ENCODE measurements at regions not wholly inside any gene's neighbourhood (a gene's known extent, or its start where the extent isn't known, plus 50 kb on each side); places are given as distances from the start of the nearest gene placed in this dataset.

DNA sequence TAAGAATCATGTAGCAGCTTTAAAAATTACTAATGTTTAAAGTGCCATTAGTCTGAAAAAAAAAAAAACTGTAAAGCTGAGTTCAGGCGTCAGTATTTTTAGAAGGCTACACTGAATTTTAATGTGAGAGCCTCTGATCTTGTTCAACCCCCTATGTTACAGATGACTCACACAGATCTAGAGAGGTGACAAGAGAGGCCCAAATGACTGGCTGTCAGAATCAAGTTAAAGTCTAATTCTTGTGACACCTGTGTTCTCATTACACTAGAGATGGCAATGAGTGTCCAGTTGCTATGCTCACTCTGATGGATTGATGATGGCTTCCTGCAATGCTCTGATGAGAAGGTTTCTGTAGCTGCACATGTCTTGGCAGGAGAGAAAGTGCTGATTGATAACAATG lies 203.5 kb upstream of the OBI1 start:
- Histone ChIP-seq H3K4me3 (no peak overlapping the region), H3K27me3 (no peaks in the 10 kb centered on the region), H3K27ac (no peak overlapping the region), H3K9me3 (replicated peaks in 1 of 3) (no peaks in the 10 kb centered on the region), H3K4me1 (replicated peaks in 1 of 2) (no peaks in the 10 kb centered on the region), H3K36me3 (replicated peaks in 1 of 2) (no peaks in the 10 kb centered on the region)
- intact Hi-C loops (cut with DNase I) = no loop called here
- WGBS, 4 donors = 72 to 85% (median 79%) methylated on average over 1 of the region's 1 CpG
- TF ChIP-seq CTCF (IDR thresholded peaks at IDR 0.05) (no peak), POLR2A (IDR thresholded peaks at IDR 0.05) (no peak)
- DNase-seq = no peak

- no peak for DNase-seq
- H3K27ac ChIP-seq = no peak overlapping the region
- H3K27me3 ChIP-seq = no peaks in the 10 kb centered on the region
- intact Hi-C loops (cut with DNase I) = no loop called here
- H3K36me3 ChIP-seq (replicated peaks in 1 of 2) = no peaks in the 10 kb centered on the region
- TF ChIP-seq CTCF (IDR thresholded peaks at IDR 0.05) (no peak), POLR2A (IDR thresholded peaks at IDR 0.05) (no peak)
- no peaks in the 10 kb centered on the region for H3K4me1 ChIP-seq (replicated peaks in 1 of 2)
- 63 to 84% (median 69%) methylated on average over 1 of the region's 1 CpG; no CpG with 5 or more reads in 1 of the 4 donors for WGBS, 4 donors
- H3K4me3 ChIP-seq = no peak overlapping the region
- H3K9me3 ChIP-seq (replicated peaks in 1 of 3) = no peaks in the 10 kb centered on the region
Observed at GRCh38 chr13:78852709-78853108, 193.8 kb upstream of the OBI1 start.

DNA sequence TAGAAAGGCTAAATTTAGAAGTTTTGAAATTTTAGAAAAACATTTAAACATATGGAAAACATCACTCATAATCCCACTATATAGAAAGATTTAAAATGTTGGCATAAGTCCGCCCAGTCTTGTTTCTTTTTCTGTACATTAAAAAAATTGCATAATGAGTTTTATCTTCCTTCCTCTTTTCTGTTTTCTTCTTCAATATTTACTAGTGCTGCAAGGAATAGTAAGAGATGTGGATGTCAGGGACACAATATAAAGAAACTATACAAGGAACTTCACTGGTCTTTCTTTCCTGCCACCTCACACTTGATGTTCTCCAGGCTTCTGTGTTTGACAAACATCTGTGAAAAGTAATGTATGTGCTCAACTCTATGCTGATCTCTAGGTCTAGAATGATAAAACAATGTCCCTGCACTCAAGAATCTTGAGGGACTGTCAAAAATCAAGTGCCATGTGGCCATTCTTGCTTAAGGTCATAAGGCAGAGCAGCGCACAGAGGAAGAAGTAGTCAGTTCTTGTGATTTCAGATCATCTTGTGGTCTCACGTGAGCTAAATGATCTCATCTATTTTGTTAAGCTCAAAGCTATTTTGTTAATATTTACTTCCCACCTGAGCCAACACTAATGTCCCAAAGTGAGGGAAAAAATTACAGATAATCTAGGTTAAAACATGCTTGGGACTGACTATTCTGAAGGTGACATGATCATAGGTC lies 186.9 kb upstream of the OBI1 start:
- no peaks in the 10 kb centered on the region for H3K4me1 ChIP-seq (replicated peaks in 1 of 2)
- H3K27me3 ChIP-seq = no peaks in the 10 kb centered on the region
- no peak overlapping the region for H3K4me3 ChIP-seq
- intact Hi-C loops (cut with DNase I) = no loop called here
- H3K36me3 ChIP-seq (replicated peaks in 1 of 2) = no peaks in the 10 kb centered on the region
- H3K27ac ChIP-seq = no peak overlapping the region
- no peak for DNase-seq
- 52 to 62% (median 54%) methylated on average over 3 of the region's 3 CpGs for WGBS, 4 donors
- H3K9me3 ChIP-seq (replicated peaks in 1 of 3) = no peaks in the 10 kb centered on the region
- TF ChIP-seq CTCF (IDR thresholded peaks at IDR 0.05) (no peak), POLR2A (IDR thresholded peaks at IDR 0.05) (no peak)

DNA sequence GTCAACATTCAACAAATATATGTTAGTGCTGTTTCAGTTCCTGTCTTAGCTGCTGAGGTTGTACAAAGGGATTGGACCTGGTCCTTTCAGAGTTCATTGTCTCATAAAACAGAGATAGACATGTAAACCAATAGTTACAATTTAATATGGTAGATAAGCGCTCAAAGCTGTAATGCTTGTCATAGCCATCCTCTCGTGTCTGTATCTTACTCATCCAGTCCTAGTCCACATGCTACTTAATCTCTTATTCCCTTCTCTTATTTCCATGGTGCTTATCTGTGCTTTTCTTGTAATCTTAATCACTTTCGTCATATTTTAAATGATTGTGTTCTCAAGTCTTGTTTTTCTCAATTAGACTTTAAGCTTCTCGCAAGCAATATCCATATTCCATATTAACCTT lies 185.2 kb upstream of the OBI1 start:
- H3K9me3 ChIP-seq (replicated peaks in 1 of 3) = no peaks in the 10 kb centered on the region
- TF ChIP-seq CTCF (IDR thresholded peaks at IDR 0.05) (no peak), POLR2A (IDR thresholded peaks at IDR 0.05) (no peak)
- intact Hi-C loops (cut with DNase I) = no loop called here
- H3K4me3 ChIP-seq = no peak overlapping the region
- DNase-seq = no peak
- H3K27me3 ChIP-seq = no peaks in the 10 kb centered on the region
- no peaks in the 10 kb centered on the region for H3K4me1 ChIP-seq (replicated peaks in 1 of 2)
- WGBS, 4 donors = 73 to 83% (median 74%) methylated on average over 4 of the region's 4 CpGs
- no peak overlapping the region for H3K27ac ChIP-seq
- no peaks in the 10 kb centered on the region for H3K36me3 ChIP-seq (replicated peaks in 1 of 2)

Data from adrenal gland (tissue), 9 donors.